HL-60 (cell line): ENCODE measurements at regions not wholly inside any gene's neighbourhood (a gene's known extent, or its start where the extent isn't known, plus 50 kb on each side); places are given as distances from the start of the nearest gene placed in this dataset.

Source experiments
- DNase-seq, 2 experiments: peaks; one replicate each; pipeline ENCODE4 v3.0.0-alpha.2; 2010 to 2020; ENCODE audit warnings: low read depth in 1 of 2, low spot score in 1 of 2
- H3K27ac ChIP-seq: fragments of 250-450 bp; sonication (Bioruptor Pico); replicated peaks from 2 replicates; pipeline ENCODE4 v1.5.1; 2020; ENCODE audit warnings: mild to moderate bottlenecking, moderate library complexity
- H3K27me3 ChIP-seq: fragments of 250-450 bp; sonication (Bioruptor Pico); 2 replicates; pipeline ENCODE4 v1.5.1; 2021; ENCODE audit warnings: mild to moderate bottlenecking, moderate library complexity; ENCODE audit not compliant: insufficient read depth, poor library complexity, severe bottlenecking
- H3K4me3 ChIP-seq: replicated peaks from 2 replicates; pipeline ENCODE4 v1.5.1; 2011; ENCODE audit warnings: mild to moderate bottlenecking, control low read depth, low read length; ENCODE audit not compliant: insufficient read depth
- GABPA ChIP-seq: IDR thresholded peaks from 2 replicates; pipeline ENCODE4 v1.6.1; 2012; ENCODE audit warnings: low read depth
- POLR2AphosphoS5 ChIP-seq: IDR thresholded peaks from 2 replicates; pipeline ENCODE4 v1.6.1; 2012; ENCODE audit warnings: low read depth
- SPI1 ChIP-seq: IDR thresholded peaks from 2 replicates; pipeline ENCODE4 v1.6.1; 2012; ENCODE audit warnings: low read depth, mild to moderate bottlenecking, borderline replicate concordance
- TF ChIP-seq, protein P1 (sequence below): IDR thresholded peaks from one replicate; pipeline ENCODE4 v1.5.1; 2011; ENCODE audit warnings: low read length, control low read depth, inconsistent platforms; ENCODE audit not compliant: insufficient read depth
- TF ChIP-seq, protein P2 (sequence below): IDR thresholded peaks from 2 replicates; pipeline ENCODE4 v1.6.1; 2012; ENCODE audit warnings: low read depth; ENCODE audit not compliant: insufficient replicate concordance

DNA sequence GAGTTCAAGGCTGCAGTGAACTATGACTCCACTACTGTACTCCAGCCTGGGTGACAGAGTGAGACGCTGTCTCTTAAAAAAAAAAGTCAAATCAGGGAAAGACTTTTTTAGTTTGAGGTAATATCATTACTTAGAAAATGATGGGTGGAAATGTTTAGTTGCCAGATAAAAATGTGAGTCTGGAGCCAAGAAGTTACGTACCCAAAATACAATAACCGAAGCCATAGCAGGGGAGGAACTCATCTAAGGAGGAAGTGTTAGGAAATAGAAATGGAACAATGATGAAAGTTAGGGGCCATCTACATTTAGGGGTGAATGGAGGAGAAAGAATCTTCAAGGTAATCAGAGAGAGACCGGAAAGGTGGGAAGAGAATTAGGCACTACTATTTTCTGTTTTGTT is 98.8 kb downstream of the DACT1 start:
- H3K27ac ChIP-seq, result 0 out of 2 replicates have a peak overlapping the region, but pooled peaks have one; percentile 14
- TF ChIP-seq GABPA (no peak), SPI1 (peak; percentile 81)
- TF ChIP-seq, protein P1, sequence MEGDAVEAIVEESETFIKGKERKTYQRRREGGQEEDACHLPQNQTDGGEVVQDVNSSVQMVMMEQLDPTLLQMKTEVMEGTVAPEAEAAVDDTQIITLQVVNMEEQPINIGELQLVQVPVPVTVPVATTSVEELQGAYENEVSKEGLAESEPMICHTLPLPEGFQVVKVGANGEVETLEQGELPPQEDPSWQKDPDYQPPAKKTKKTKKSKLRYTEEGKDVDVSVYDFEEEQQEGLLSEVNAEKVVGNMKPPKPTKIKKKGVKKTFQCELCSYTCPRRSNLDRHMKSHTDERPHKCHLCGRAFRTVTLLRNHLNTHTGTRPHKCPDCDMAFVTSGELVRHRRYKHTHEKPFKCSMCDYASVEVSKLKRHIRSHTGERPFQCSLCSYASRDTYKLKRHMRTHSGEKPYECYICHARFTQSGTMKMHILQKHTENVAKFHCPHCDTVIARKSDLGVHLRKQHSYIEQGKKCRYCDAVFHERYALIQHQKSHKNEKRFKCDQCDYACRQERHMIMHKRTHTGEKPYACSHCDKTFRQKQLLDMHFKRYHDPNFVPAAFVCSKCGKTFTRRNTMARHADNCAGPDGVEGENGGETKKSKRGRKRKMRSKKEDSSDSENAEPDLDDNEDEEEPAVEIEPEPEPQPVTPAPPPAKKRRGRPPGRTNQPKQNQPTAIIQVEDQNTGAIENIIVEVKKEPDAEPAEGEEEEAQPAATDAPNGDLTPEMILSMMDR, result no peak
- TF ChIP-seq, protein P2, sequence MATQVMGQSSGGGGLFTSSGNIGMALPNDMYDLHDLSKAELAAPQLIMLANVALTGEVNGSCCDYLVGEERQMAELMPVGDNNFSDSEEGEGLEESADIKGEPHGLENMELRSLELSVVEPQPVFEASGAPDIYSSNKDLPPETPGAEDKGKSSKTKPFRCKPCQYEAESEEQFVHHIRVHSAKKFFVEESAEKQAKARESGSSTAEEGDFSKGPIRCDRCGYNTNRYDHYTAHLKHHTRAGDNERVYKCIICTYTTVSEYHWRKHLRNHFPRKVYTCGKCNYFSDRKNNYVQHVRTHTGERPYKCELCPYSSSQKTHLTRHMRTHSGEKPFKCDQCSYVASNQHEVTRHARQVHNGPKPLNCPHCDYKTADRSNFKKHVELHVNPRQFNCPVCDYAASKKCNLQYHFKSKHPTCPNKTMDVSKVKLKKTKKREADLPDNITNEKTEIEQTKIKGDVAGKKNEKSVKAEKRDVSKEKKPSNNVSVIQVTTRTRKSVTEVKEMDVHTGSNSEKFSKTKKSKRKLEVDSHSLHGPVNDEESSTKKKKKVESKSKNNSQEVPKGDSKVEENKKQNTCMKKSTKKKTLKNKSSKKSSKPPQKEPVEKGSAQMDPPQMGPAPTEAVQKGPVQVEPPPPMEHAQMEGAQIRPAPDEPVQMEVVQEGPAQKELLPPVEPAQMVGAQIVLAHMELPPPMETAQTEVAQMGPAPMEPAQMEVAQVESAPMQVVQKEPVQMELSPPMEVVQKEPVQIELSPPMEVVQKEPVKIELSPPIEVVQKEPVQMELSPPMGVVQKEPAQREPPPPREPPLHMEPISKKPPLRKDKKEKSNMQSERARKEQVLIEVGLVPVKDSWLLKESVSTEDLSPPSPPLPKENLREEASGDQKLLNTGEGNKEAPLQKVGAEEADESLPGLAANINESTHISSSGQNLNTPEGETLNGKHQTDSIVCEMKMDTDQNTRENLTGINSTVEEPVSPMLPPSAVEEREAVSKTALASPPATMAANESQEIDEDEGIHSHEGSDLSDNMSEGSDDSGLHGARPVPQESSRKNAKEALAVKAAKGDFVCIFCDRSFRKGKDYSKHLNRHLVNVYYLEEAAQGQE, result no peak
- no peak overlapping the region for H3K4me3 ChIP-seq
- no peaks in the 10 kb centered on the region for H3K27me3 ChIP-seq
- peak; percentile 11 to 34 for DNase-seq

DNA sequence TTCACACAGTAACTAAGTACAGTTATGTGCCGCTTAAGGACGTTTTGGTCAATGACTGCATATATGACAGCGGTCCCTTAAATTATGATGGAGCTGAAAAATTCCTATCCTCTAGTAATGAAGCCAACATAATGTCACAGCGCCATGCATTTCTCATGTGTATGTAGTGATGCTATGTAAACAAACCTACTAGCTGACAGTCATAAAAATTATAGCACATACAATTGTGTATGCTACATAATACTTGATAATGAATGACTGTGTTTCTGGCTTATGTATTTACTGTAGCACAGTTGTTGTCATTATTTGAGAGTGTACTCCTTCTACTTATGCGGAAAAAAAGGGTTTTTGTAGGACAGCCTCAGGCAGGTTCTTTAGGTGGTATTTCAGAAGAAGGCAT is 99.7 kb downstream of the DACT1 start:
- TF ChIP-seq GABPA (no peak), POLR2AphosphoS5 (no peak), SPI1 (no peak)
- TF ChIP-seq, protein P2, result no peak
- TF ChIP-seq, protein P1, result no peak
- no peak overlapping the region for H3K27ac ChIP-seq
- DNase-seq, result no peak
- H3K4me3 ChIP-seq, result no peak overlapping the region
- no peaks in the 10 kb centered on the region for H3K27me3 ChIP-seq

DNA sequence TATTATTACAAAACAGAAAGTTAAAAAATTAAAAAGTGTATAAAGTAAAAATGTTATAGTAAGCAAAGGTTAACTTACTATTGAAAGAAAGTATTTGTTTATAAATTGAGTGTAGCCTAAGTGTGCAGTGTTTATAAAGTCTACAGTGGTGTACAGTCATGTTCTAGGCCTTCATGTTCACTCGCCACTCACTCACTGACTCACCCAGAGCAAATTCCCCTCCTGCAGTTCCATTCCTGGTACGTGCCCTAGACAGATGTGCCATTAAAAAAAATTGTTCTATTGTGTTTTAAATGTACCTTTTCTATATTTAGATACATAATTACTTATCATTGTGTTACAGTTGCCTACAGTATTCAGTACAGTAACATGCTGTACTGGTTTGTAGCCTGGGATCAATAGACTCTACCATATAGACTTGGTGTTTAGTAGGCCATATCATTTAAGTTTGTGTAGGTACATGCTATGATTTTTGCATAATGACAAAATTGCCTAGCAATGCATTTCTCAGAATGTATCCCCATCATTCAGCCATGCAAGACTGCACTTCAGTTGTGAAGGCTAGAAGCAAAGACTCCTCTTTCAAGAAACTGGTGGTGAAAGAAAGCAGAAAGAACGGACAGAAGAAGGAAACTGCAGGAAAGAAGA is 100.6 kb downstream of the DACT1 start:
- Histone ChIP-seq H3K27ac (no peak overlapping the region), H3K27me3 (no peaks in the 10 kb centered on the region), H3K4me3 (no peak overlapping the region)
- TF ChIP-seq GABPA, result no peak
- no peak for DNase-seq

DNA sequence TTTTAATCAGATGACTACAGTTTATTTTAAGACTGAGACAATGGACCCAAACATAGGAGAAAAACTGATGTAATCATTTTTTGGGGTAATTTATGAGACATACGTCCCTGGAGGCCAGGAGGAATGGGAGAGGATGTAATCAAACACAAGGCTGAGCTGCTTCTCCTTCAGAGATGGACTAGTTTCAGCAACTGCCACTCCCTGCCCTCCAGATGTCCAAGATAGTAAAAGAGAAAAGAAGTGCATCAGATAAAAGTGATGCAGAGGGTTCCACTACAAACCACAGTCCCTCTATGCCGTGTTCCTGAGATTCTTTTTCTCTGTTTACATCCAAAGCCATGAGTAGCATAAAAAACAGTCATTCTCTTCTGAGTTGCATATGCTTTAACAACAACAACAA is 101.1 kb downstream of the DACT1 start:
- no peak for DNase-seq
- no peak overlapping the region for H3K4me3 ChIP-seq
- no peaks in the 10 kb centered on the region for H3K27me3 ChIP-seq
- H3K27ac ChIP-seq, result no peak overlapping the region
- TF ChIP-seq, protein P2, result no peak
- TF ChIP-seq, protein P1, result no peak
- TF ChIP-seq GABPA (no peak), SPI1 (no peak), POLR2AphosphoS5 (no peak)
